NCI-H2227 (cell line): ENCODE measurements at regions not wholly inside any gene's neighbourhood (a gene's known extent, or its start where the extent isn't known, plus 50 kb on each side); places are given as distances from the start of the nearest gene placed in this dataset.

ENCODE experiments used
- DNase-seq: peaks from one replicate; lab custom pipeline; 2025; ENCODE audit not compliant: unreplicated experiment; lab: John Stamatoyannopoulos, UW

- no peak for DNase-seq
Measured at GRCh38 chr2:74759986-74760385, 73.9 kb upstream of the HK2 start.

DNA sequence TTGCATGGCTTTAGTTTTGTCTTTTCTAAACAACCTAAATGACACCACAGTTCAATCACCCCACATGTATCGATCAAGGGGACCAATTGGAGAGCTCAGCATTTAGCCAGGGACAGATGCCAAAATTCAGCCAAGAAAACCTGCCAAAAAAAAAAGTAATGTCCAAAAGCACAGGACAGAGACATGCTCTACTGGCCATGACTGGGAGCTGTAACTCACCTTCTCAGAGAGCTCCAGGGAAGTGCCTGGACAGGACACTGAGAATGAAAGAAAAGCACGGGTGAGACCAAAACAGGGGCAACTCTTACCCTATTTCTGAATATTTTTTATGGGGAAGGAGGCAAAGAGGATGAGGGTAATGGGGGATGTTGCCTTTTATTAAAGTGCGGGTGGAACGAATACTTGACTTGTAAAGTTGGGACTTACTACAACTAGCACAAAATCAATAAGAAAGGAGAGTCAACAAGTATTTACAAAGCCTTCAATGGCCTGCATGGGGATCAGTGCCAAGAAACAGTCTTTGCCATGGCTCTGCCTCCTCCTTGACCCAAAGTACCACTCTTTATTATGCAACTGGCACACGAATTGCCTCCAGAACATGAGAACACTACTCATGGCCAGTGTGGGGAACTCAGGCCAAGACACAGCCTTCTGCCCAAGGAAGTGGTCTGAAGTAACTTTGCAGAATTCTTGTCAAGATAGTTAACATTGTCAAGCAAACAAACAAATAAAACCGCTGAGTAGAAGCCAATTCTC, 72.9 kb upstream of the HK2 start:
- no peak for DNase-seq

- no peak for DNase-seq
Measured at GRCh38 chr2:74762789-74763188, 71.1 kb upstream of the HK2 start.

GRCh38 chr2:74763962-74764428, 69.9 kb upstream of the HK2 start:
- DNase-seq, result no peak

DNA sequence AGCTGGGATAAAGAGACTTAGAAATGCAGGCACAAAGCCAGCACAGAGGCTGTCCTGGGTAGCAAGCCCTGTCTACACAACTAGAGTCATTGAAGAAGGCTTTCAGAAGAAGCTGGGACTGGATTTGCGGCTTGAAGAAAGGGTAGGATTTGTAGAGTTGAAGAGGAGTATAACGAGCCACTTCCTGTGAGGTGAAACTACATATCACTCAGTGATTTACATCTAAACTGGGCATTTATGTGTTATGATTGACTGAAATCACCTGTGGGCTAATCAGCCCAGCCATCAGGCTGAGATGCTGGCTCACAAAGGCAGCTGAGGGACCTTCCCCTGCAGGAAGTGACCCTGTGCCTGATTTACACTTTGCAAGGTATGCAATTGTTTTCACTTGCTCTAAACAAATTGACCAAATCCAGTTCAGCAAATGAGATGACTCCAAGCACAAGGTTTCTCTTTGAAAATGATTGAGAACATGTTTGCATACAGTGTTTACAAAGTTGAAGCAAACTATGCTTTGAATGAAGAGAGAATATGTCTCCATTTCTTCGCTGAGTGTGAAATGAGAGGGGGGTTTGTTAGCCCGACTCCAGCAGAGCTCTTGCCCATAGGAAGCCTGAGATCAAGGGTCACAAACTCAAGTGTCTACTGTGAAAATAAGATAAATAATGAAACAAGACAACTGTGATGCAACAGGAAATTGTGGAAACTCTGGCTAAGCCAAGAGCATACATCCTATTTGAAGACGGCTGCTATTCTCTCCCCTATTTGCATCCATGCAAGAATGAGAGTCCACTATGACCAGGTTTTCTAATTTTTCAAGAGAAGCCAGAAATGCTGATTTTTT, 69.3 kb upstream of the HK2 start:
- DNase-seq, result no peak

DNA sequence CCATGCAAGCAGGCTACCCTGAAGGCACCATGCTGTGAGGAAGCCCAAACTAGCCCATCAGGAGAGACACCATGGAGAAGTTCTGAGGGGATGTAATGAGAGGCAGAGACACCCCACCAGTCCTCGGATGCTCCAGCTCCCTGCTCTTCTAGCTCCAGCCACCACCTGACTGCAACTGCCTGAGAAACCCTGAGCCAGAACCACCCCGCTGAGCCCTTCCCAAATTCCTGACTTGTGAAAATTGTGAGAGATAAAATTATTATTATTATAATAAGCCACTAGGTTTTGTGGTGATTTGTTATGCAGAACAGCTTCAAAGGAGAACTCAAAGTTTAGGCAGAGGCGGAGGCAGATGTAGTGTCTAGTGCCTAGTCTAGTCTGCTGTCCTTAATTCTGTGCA, 67.1 kb upstream of the HK2 start:
- no peak for DNase-seq

DNA sequence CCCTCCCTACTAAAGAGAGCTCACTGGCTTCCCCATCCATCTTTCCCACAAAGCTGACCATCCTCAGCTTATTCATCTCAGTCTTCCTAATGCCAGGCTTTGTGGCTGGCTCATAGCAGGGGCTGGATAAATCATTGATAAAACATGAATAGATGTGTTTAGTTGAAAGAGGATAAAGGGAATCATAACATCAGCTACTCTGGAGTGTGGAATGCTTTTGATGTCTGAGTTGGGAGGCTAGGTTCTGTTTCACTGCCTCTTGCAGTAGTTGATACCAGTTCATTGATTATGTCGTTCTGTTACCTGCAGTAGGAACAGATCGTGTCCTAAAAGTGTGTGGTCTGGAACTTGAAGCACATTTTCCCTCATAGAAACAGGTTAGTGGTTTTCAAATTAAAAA, 66.3 kb upstream of the HK2 start:
- no peak for DNase-seq

DNA sequence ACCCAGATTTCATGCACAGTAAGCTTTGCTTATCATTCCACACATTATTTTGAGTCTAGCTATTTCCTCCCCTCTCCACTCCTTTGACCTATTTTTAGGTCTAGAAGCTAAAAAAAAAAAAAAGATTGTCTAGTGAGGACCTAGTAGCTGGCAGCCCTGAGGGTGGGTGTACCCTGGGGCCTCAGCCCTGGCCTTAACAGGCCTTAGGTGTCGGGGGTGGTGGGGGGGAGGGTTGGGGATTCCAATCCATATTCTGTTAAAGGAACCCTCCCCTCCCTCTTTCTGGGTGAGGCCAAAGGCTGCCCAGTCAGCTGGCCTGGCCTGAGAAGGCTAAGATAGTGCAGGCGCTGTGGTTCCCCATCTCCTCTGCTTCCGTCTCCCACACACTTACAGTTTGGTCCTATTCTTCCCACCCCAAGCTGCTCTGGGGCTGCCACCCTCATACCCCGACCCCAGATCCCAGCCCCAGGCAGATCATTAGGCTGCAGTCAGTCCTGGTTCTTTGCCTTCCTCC, 65.5 kb upstream of the HK2 start:
- DNase-seq, result no peak

GRCh38 chr2:74772046-74772445, 61.9 kb upstream of the HK2 start:
- DNase-seq, result no peak

DNA sequence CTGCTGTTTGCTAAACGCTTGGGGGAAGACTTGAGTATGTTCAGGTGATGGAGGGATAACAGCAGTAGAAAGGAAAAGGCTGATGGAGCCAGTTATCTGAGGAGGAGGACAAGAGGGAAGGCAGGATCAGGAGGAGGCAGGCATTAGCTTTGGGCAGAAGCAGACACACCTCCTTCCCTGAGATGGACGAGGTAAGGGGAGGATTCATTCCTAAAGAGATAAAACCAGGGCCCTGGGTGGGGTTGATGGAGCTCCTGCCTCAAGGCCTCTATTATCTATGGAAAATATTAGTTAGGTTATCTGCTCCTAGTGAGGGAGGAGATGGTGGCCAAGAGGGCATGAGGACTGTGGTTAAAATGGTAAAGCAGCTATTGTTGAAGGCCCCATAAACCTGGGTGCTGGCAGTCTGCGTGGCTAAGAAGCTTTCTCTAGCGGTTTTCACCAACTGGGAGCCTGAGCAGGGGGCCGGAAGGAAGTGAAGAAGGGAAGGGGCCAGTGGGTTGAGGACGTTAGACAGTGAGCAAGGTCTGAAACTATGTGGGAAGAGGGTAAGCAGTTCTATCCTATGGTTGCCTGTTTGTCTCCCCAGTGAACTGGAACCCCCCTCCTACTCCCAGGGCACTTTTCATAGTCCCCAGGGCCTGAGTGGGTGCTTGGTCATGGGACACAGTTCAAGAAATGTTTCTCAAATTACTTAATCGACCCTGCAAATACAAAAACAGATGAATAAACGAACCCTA, 56.6 kb upstream of the HK2 start:
- DNase-seq, result no peak

- DNase-seq, result peak; percentile 93
Measured at GRCh38 chr2:74778381-74779264, 55.3 kb upstream of the HK2 start.

GRCh38 chr2:74779265-74779558, 54.7 kb upstream of the HK2 start:
- DNase-seq, result no peak

GRCh38 chr2:74779587-74780135, 54.3 kb upstream of the HK2 start:
- no peak for DNase-seq
